ENCODE measurements at regions not wholly inside any gene's neighbourhood (a gene's known extent, or its start where the extent isn't known, plus 50 kb on each side); places are given as distances from the start of the nearest gene placed in this dataset.

GRCh38 chr5:130272837-130273236 lies 368.6 kb downstream of the CHSY3 start:
- in situ Hi-C loops (cut with MboI; ENCODE audit: low pct_unique_long_range_greater_than_20kb in 2 of 9, low sequenced_read_pairs in 9 of 9, unreplicated experiment in 9 of 9), result no loop called here
- Histone ChIP-seq H3K27ac (no peak overlapping the region), H3K4me3 (no peak overlapping the region), H3K4me1 (replicated peaks in 1 of 2) (no peaks in the 10 kb centered on the region)
- 0 to 100% (median 70%) methylated on average over 1 to 2 of the region's 2 CpGs; no CpG with 5 or more reads in 2 of the 10 experiments for WGBS, 10 experiments
- ATAC-seq (replicated peaks in 6 of 8), result no peak

- H3K4me3 ChIP-seq, result no peak overlapping the region
- in situ Hi-C loops (cut with MboI; ENCODE audit: low pct_unique_long_range_greater_than_20kb in 2 of 9, low sequenced_read_pairs in 9 of 9, unreplicated experiment in 9 of 9), result no loop called here
- no peak overlapping the region for H3K27ac ChIP-seq
- H3K4me1 ChIP-seq (replicated peaks in 1 of 2), result no peaks in the 10 kb centered on the region
- no peak for ATAC-seq (replicated peaks in 6 of 8)
Measured at GRCh38 chr5:130270786-130271185, 366.5 kb downstream of the CHSY3 start.

GRCh38 chr5:130268489-130268888 lies 364.2 kb downstream of the CHSY3 start:
- ATAC-seq (replicated peaks in 6 of 8), result no peak
- Histone ChIP-seq H3K27ac (no peak overlapping the region), H3K4me1 (replicated peaks in 1 of 2) (no peaks in the 10 kb centered on the region), H3K4me3 (no peak overlapping the region)
- 0 to 100% (median 65%) methylated on average over 1 to 2 of the region's 2 CpGs; no CpG with 5 or more reads in 1 of the 10 experiments for WGBS, 10 experiments
- in situ Hi-C loops (cut with MboI; ENCODE audit: low pct_unique_long_range_greater_than_20kb in 2 of 9, low sequenced_read_pairs in 9 of 9, unreplicated experiment in 9 of 9), result no loop called here

GRCh38 chr5:130267926-130268325 lies 363.7 kb downstream of the CHSY3 start:
- ATAC-seq (replicated peaks in 6 of 8), result no peak
- no peaks in the 10 kb centered on the region for H3K4me1 ChIP-seq (replicated peaks in 1 of 2)
- 6 to 100% (median 82%) methylated on average over 1 to 2 of the region's 2 CpGs; no CpG with 5 or more reads in 2 of the 10 experiments for WGBS, 10 experiments

GRCh38 chr5:130260481-130260880 lies 356.2 kb downstream of the CHSY3 start:
- Histone ChIP-seq H3K4me1 (replicated peaks in 1 of 2) (no peaks in the 10 kb centered on the region), H3K27ac (no peak overlapping the region), H3K4me3 (no peak overlapping the region)
- 0 to 100% (median 80%) methylated on average over 1 to 2 of the region's 2 CpGs; no CpG with 5 or more reads in 1 of the 10 experiments for WGBS, 10 experiments
- in situ Hi-C loops (cut with MboI; ENCODE audit: low pct_unique_long_range_greater_than_20kb in 2 of 9, low sequenced_read_pairs in 9 of 9, unreplicated experiment in 9 of 9), result no loop called here
- ATAC-seq (replicated peaks in 6 of 8), result no peak

More at GRCh38 chr5:130267926-130268325, 363.7 kb downstream of the CHSY3 start:
- in situ Hi-C loops (cut with MboI; ENCODE audit: low pct_unique_long_range_greater_than_20kb in 2 of 9, low sequenced_read_pairs in 9 of 9, unreplicated experiment in 9 of 9), result no loop called here
- Histone ChIP-seq H3K27ac (no peak overlapping the region), H3K4me3 (no peak overlapping the region)

GRCh38 chr5:130251931-130252330 lies 347.7 kb downstream of the CHSY3 start:
- no peak for ATAC-seq (replicated peaks in 6 of 8)
- H3K27ac ChIP-seq, result no peak overlapping the region
- no peaks in the 10 kb centered on the region for H3K4me1 ChIP-seq (replicated peaks in 1 of 2)
- 0 to 83% (median 55%) methylated on average over 1 of the region's 1 CpG; no CpG with 5 or more reads in 3 of the 10 experiments for WGBS, 10 experiments
- H3K4me3 ChIP-seq, result no peak overlapping the region
- in situ Hi-C loops (cut with MboI; ENCODE audit: low pct_unique_long_range_greater_than_20kb in 2 of 9, low sequenced_read_pairs in 9 of 9, unreplicated experiment in 9 of 9), result no loop called here

GRCh38 chr5:130243641-130244040 lies 339.4 kb downstream of the CHSY3 start:
- H3K27ac ChIP-seq, result no peak overlapping the region

GRCh38 chr5:130237721-130238120 lies 333.5 kb downstream of the CHSY3 start:
- in situ Hi-C loops (cut with MboI; ENCODE audit: low pct_unique_long_range_greater_than_20kb in 2 of 9, low sequenced_read_pairs in 9 of 9, unreplicated experiment in 9 of 9), result no loop called here
- WGBS, 10 experiments, result 0 to 89% (median 79%) methylated on average over 1 to 3 of the region's 3 CpGs
- Histone ChIP-seq H3K27ac (no peak overlapping the region), H3K4me1 (replicated peaks in 1 of 2) (no peaks in the 10 kb centered on the region), H3K4me3 (no peak overlapping the region)
- ATAC-seq (replicated peaks in 6 of 8), result no peak

More at GRCh38 chr5:130243641-130244040, 339.4 kb downstream of the CHSY3 start:
- in situ Hi-C loops (cut with MboI; ENCODE audit: low pct_unique_long_range_greater_than_20kb in 2 of 9, low sequenced_read_pairs in 9 of 9, unreplicated experiment in 9 of 9), result no loop called here
- H3K4me1 ChIP-seq (replicated peaks in 1 of 2), result no peaks in the 10 kb centered on the region
- WGBS, 10 experiments, result 16 to 86% (median 64%) methylated on average over 2 to 4 of the region's 4 CpGs; no CpG with 5 or more reads in 2 of the 10 experiments
- no peak overlapping the region for H3K4me3 ChIP-seq
- no peak for ATAC-seq (replicated peaks in 6 of 8)

Measured in motor neuron (in vitro differentiated cells).